Stomach (tissue), 8 donors: ENCODE measurements at regions not wholly inside any gene's neighbourhood (a gene's known extent, or its start where the extent isn't known, plus 50 kb on each side); places are given as distances from the start of the nearest gene placed in this dataset.

Experiments
- DNase-seq, 2 donors: peaks; one replicate each; pipeline versions ENCODE4 v3.0.0 to v3.0.0-alpha.2; 2013 to 2019
- H3K27ac ChIP-seq, 5 donors: fragments of 200-600 bp in 4 of 5; sonication (generic) in 4 of 5; one replicate each; pipeline ENCODE4 v1.5.1; 2013 to 2019; ENCODE audit warnings: mild to moderate bottlenecking in 1 of 5, moderate library complexity in 1 of 5
- H3K27me3 ChIP-seq, 3 donors: fragments of 200-600 bp; sonication (generic); one replicate each; pipeline ENCODE4 v1.5.1; 2017 to 2019; ENCODE audit warnings: mixed run types in 1 of 3
- H3K36me3 ChIP-seq, 4 donors: fragments of 200-600 bp; sonication (generic); 1 replicate in 3 of 4; 2 replicates in 1 of 4; pipeline ENCODE4 v1.5.1; 2016 to 2019
- H3K4me1 ChIP-seq, 4 donors: fragments of 200-600 bp; sonication (generic); one replicate each; pipeline ENCODE4 v1.5.1; 2016 to 2019
- H3K4me3 ChIP-seq, 4 donors: fragments of 200-600 bp; sonication (generic) in 3 of 4; one replicate each; pipeline ENCODE4 v1.5.1; 2016 to 2019; ENCODE audit warnings: mild to moderate bottlenecking in 1 of 4
- H3K9me3 ChIP-seq, 4 donors: fragments of 200-600 bp; sonication (generic); one replicate each; pipeline ENCODE4 v1.5.1; 2016 to 2019
- CTCF ChIP-seq, 7 experiments: fragments of 450-650 bp in 4 of 7; fragments of 200-600 bp in 3 of 7; sonication (generic) in 3 of 7; IDR thresholded peaks; one replicate each; pipeline ENCODE4 v1.5.1; 2016 to 2019; ENCODE audit warnings: antibody characterized with exemption in 7 of 7, control low read depth in 2 of 7, mild to moderate bottlenecking in 1 of 7
- EP300 ChIP-seq: sonication (generic); formaldehyde crosslinking; IDR thresholded peaks from one replicate; pipeline ENCODE4 v1.6.1; 2017; ENCODE audit warnings: antibody characterized with exemption
- POLR2A ChIP-seq, 4 donors: fragments of 450-650 bp; IDR thresholded peaks; one replicate each; pipeline ENCODE4 v1.6.1; 2016; ENCODE audit warnings: antibody characterized with exemption in 4 of 4, control low read depth in 2 of 4, mild to moderate bottlenecking in 1 of 4, moderate library complexity in 1 of 4
- POLR2AphosphoS5 ChIP-seq, 3 donors: sonication (generic); formaldehyde crosslinking; IDR thresholded peaks; one replicate each; pipeline ENCODE4 v1.6.1; 2016; ENCODE audit warnings: antibody characterized with exemption in 3 of 3
- WGBS, 5 donors: extraction: QIAGEN DNeasy Blood & Tissue Kit in 3 of 5; methylation state at CpG; one replicate each; pipeline versions ENCODE4 v1.1.5 to v1.1.7; 2013 to 2018; 5-methylcytosine and 5-hydroxymethylcytosine counted together
- intact Hi-C: fragments of 100-400 bp; cut with DNase I; formaldehyde crosslinking; loops from one replicate; pipeline ENCODE4 v1.15.1; 2023; ENCODE audit warnings: low total_unique reads
- donor health status: healthy with polysubstance abuse.
- donor health status: Bipolar disorder and iron deficiency.
- donor health status: healthy.

DNA sequence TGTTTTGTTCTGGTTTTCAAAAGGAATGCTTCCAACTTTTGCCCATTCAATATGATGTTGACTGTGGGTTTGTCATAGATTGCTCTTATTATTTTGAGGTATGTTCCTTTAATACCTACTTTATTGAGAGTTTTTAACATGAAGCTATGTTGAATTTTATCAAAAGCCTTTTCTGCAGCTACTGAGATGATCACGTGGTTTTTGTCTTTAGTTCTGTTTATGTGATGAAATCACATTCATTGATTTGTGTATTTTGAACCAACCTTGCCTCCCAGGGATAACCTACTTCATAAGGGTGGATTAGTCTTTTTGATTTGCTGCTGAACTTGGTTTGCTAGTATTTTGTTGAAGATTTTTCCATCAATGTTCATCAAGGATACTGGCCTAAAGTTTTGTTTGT lies 92.7 kb upstream of the TCF21 start:
- DNase-seq, result no peak
- Histone ChIP-seq H3K4me1 (no peaks in the 10 kb centered on the region), H3K4me3 (no peak overlapping the region), H3K36me3 (no peaks in the 10 kb centered on the region), H3K27me3 (no peaks in the 10 kb centered on the region), H3K9me3 (peaks cover 0 to 14% (median 8%) of the 10 kb centered on the region in 4 donors), H3K27ac (no peak overlapping the region)
- intact Hi-C loops, result no loop called here
- TF ChIP-seq POLR2AphosphoS5 (IDR thresholded peaks at IDR 0.05) (no peak), CTCF (IDR thresholded peaks at IDR 0.05) (no peak), POLR2A (IDR thresholded peaks at IDR 0.05) (no peak), EP300 (no peak)
- WGBS, 5 donors, result 43 to 62% (median 50%) methylated on average over 1 of the region's 1 CpG

GRCh38 chr6:133799043-133799442 lies 89.9 kb upstream of the TCF21 start:
- no peak for DNase-seq
- no peak overlapping the region for H3K27ac ChIP-seq
- H3K27me3 ChIP-seq, result no peaks in the 10 kb centered on the region
- no peaks in the 10 kb centered on the region for H3K36me3 ChIP-seq
- WGBS, 5 donors, result 67 to 86% (median 77%) methylated on average over 1 of the region's 1 CpG
- no peaks in the 10 kb centered on the region for H3K4me1 ChIP-seq
- TF ChIP-seq POLR2AphosphoS5 (IDR thresholded peaks at IDR 0.05) (no peak), POLR2A (IDR thresholded peaks at IDR 0.05) (no peak), CTCF (IDR thresholded peaks at IDR 0.05) (no peak), EP300 (no peak)
- H3K4me3 ChIP-seq, result no peak overlapping the region
- H3K9me3 ChIP-seq, result peaks cover 0 to 14% (median 8%) of the 10 kb centered on the region in 4 donors
- intact Hi-C loops, result no loop called here

- Histone ChIP-seq H3K9me3 (peaks cover 0 to 8% (median 6%) of the 10 kb centered on the region in 4 donors), H3K36me3 (no peaks in the 10 kb centered on the region), H3K4me1 (no peaks in the 10 kb centered on the region), H3K4me3 (no peak overlapping the region), H3K27me3 (no peaks in the 10 kb centered on the region), H3K27ac (no peak overlapping the region)
- TF ChIP-seq POLR2AphosphoS5 (IDR thresholded peaks at IDR 0.05) (no peak), POLR2A (IDR thresholded peaks at IDR 0.05) (no peak), EP300 (no peak), CTCF (IDR thresholded peaks at IDR 0.05) (no peak)
- intact Hi-C loops, result no loop called here
- no peak for DNase-seq
- WGBS, 5 donors, result 78 to 86% (median 82%) methylated on average over 1 of the region's 1 CpG
These were observed 86.1 kb upstream of the TCF21 start for GRCh38 chr6:133802861-133803260.

DNA sequence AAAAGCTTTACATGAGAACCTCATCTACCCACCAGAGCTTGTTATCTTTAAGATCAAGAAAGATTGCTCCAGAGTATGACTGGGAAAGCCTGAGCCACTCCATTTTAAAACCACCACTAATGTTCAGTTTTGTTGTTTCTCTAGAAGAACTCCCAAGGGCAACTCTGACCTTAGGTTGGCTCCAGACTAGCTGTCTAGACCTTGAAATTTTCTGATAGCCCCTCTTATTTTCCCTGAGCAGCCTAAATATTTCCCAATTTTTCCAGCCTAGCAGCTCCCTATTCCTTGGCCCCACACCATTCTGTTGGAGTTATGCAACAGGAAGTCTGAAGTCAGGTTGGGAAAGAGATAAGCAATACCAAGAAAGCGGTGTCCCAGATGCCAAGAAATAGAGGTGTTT lies 84.6 kb upstream of the TCF21 start:
- H3K27ac ChIP-seq, result no peak overlapping the region
- H3K4me1 ChIP-seq, result no peaks in the 10 kb centered on the region
- no peak for TF ChIP-seq CTCF (IDR thresholded peaks at IDR 0.05)
- peak in 1 of 3 donors; percentile 10 for TF ChIP-seq POLR2AphosphoS5 (IDR thresholded peaks at IDR 0.05)
- no peaks in the 10 kb centered on the region for H3K36me3 ChIP-seq
- WGBS, 5 donors, result 27 to 49% (median 38%) methylated on average over 1 of the region's 1 CpG
- H3K27me3 ChIP-seq, result no peaks in the 10 kb centered on the region
- H3K9me3 ChIP-seq, result no peaks in the 10 kb centered on the region
- intact Hi-C loops, result no loop called here
- DNase-seq, result no peak
- no peak overlapping the region for H3K4me3 ChIP-seq
